HG03457 (cell line): ENCODE measurements at regions not wholly inside any gene's neighbourhood (a gene's known extent, or its start where the extent isn't known, plus 50 kb on each side); places are given as distances from the start of the nearest gene placed in this dataset.

Source experiments
- ATAC-seq: cut with Tn5 transposase; IDR thresholded peaks from one replicate; pipeline ENCODE4 v1.9.1; 2021; ENCODE audit warnings: moderate number of reproducible peaks; ENCODE audit not compliant: unreplicated experiment

GRCh38 chr18:73861771-73862170, 285.9 kb downstream of the FBXO15 start:
- no peak for ATAC-seq

- no peak for ATAC-seq
Measured at GRCh38 chr18:73859837-73860397, 287.7 kb downstream of the FBXO15 start.

- ATAC-seq = no peak
Measured at GRCh38 chr18:73852789-73853549, 294.7 kb downstream of the FBXO15 start.

GRCh38 chr18:73850782-73851181, 296.9 kb downstream of the FBXO15 start:
- ATAC-seq = no peak

GRCh38 chr18:73848656-73849055, 299.0 kb downstream of the FBXO15 start:
- no peak for ATAC-seq

- ATAC-seq = no peak
Measured at GRCh38 chr18:73843455-73843854, 304.2 kb downstream of the FBXO15 start.

- peak; percentile 62 for ATAC-seq
Measured at GRCh38 chr18:73842795-73843394, 304.7 kb downstream of the FBXO15 start.

- no peak for ATAC-seq
Measured at GRCh38 chr18:73841661-73842060, 306.0 kb downstream of the FBXO15 start.

GRCh38 chr18:73840319-73840945, 307.2 kb downstream of the FBXO15 start:
- no peak for ATAC-seq

GRCh38 chr18:73839441-73839840, 308.2 kb downstream of the FBXO15 start:
- ATAC-seq = no peak

- no peak for ATAC-seq
Measured at GRCh38 chr18:73838107-73838506, 309.5 kb downstream of the FBXO15 start.

GRCh38 chr18:73835656-73836364, 311.8 kb downstream of the FBXO15 start:
- no peak for ATAC-seq

- ATAC-seq = no peak
Measured at GRCh38 chr18:73835039-73835438, 312.6 kb downstream of the FBXO15 start.

- ATAC-seq = no peak
Measured at GRCh38 chr18:73831688-73832087, 315.9 kb downstream of the FBXO15 start.

- no peak for ATAC-seq
Measured at GRCh38 chr18:73829146-73829545, 318.5 kb downstream of the FBXO15 start.

GRCh38 chr18:73827801-73828200, 319.8 kb downstream of the FBXO15 start:
- ATAC-seq = no peak

GRCh38 chr18:73826098-73826497, 321.5 kb downstream of the FBXO15 start:
- ATAC-seq = no peak

- ATAC-seq = no peak
Measured at GRCh38 chr18:73824671-73825070, 323.0 kb downstream of the FBXO15 start.

GRCh38 chr18:73812423-73812822, 335.2 kb downstream of the FBXO15 start:
- no peak for ATAC-seq

GRCh38 chr18:73807551-73808192, 340.0 kb downstream of the FBXO15 start:
- no peak for ATAC-seq

- no peak for ATAC-seq
Measured at GRCh38 chr18:73805991-73806390, 341.6 kb downstream of the FBXO15 start.
